ENCODE measurements at regions not wholly inside any gene's neighbourhood (a gene's known extent, or its start where the extent isn't known, plus 50 kb on each side); places are given as distances from the start of the nearest gene placed in this dataset.

GRCh38 chr15:61684749-61685467, 375.3 kb downstream of the VPS13C start:
- FAIRE-seq: no peak
- dilution Hi-C loops (cut with MboI; ENCODE audit: extremely low pct_ligation_motif_present, low sequenced_read_pairs): no loop called here

More at GRCh38 chr15:61684749-61685467, 375.3 kb downstream of the VPS13C start:
- POLR2A ChIA-PET: no interaction called here
- H3K9me3 ChIP-seq (replicated peaks; ENCODE audit: control insufficient read depth, insufficient read depth, low read length): no peaks in the 10 kb centered on the region
- no peaks in the 10 kb centered on the region for H3K4me1 ChIP-seq (ENCODE audit: control insufficient read depth, extremely low read depth, insufficient read depth, low read length)
- CTCF ChIA-PET: no interaction called here
- no peak overlapping the region for H3K4me2 ChIP-seq (ENCODE audit: insufficient read depth, low read length)
- no peak overlapping the region for H3K27ac ChIP-seq (ENCODE audit: insufficient read depth, low read depth, low read length)
- no peak for DNase-seq (ENCODE audit: low read depth, low spot score)
- intact Hi-C loops (cut with micrococcal nuclease): no loop called here
- no peaks in the 10 kb centered on the region for H3K79me2 ChIP-seq (ENCODE audit: control insufficient read depth, insufficient read depth, low read length)
- TF ChIP-seq CTCF (IDR thresholded peaks at IDR 0.05; ENCODE audit: extremely low read depth in 1 of 2, insufficient read depth in 1 of 2, low read depth in 1 of 2, low read length in 2 of 2): no peak
- H3K36me3 ChIP-seq (ENCODE audit: control insufficient read depth in 2 of 2, extremely low read depth in 1 of 2, insufficient read depth in 2 of 2, low read length in 2 of 2): no peaks in the 10 kb centered on the region
- no peaks in the 10 kb centered on the region for H3K9me1 ChIP-seq (replicated peaks; ENCODE audit: control insufficient read depth, extremely low read depth, insufficient read depth, low read length)
- no peak overlapping the region for H2AFZ ChIP-seq (ENCODE audit: low read depth, low read length)
- H3K27me3 ChIP-seq (ENCODE audit: control insufficient read depth in 2 of 2, insufficient read depth in 2 of 2, low read length in 2 of 2): no peaks in the 10 kb centered on the region
- no peak overlapping the region for H3K9ac ChIP-seq (replicated peaks; ENCODE audit: extremely low read depth, insufficient read depth, low read length)
- BruUV-seq (replicated peaks): no TSS peak
- H4K20me1 ChIP-seq (replicated peaks; ENCODE audit: control insufficient read depth, extremely low read depth, insufficient read depth, low read length): no peaks in the 10 kb centered on the region
- no peak overlapping the region for H3K4me3 ChIP-seq (replicated peaks in 1 of 3; ENCODE audit: insufficient read depth in 1 of 3, low read depth in 1 of 3, low read length in 3 of 3)
